ENCODE measurements at regions not wholly inside any gene's neighbourhood (a gene's known extent, or its start where the extent isn't known, plus 50 kb on each side); places are given as distances from the start of the nearest gene placed in this dataset.
A peak's percentile ranks its signal among the peaks of the same experiment; 100 is the strongest.
"Not testable (repeated sequence)": the region's sequence is repeated elsewhere in the genome, so short reads cannot be mapped to it uniquely, and the experiment has no call there.

- Histone ChIP-seq H3K27ac (ENCODE audit: low read depth, low read length) (no peak overlapping the region), H3K36me3 (ENCODE audit: control insufficient read depth, insufficient read depth, low read length) (no peaks in the 10 kb centered on the region), H3K9me3 (ENCODE audit: control insufficient read depth, insufficient read depth, low read length) (no peaks in the 10 kb centered on the region), H3K4me1 (ENCODE audit: control insufficient read depth, insufficient read depth, low read length) (peaks cover 39% of the 10 kb centered on the region), H3K27me3 (ENCODE audit: control insufficient read depth, insufficient read depth, low read length) (no peaks in the 10 kb centered on the region), H3K4me3 (ENCODE audit: low read depth, low read length) (no peak overlapping the region)
- DNase-seq (ENCODE audit: low read depth in 4 of 6, low spot score in 6 of 6), result no peak
- 96% methylated on average over 2 of the region's 2 CpGs for WGBS (ENCODE audit: insufficient coverage)
Measured at GRCh38 chr12:123054371-123054770, 73.9 kb downstream of the ARL6IP4 start.

GRCh38 chr12:123051556-123051955 lies 71.1 kb downstream of the ARL6IP4 start:
- Histone ChIP-seq H3K4me3 (ENCODE audit: low read depth, low read length) (no peak overlapping the region), H3K36me3 (ENCODE audit: control insufficient read depth, insufficient read depth, low read length) (no peaks in the 10 kb centered on the region), H3K27ac (ENCODE audit: low read depth, low read length) (no peak overlapping the region), H3K27me3 (ENCODE audit: control insufficient read depth, insufficient read depth, low read length) (no peaks in the 10 kb centered on the region), H3K9me3 (ENCODE audit: control insufficient read depth, insufficient read depth, low read length) (no peaks in the 10 kb centered on the region), H3K4me1 (ENCODE audit: control insufficient read depth, insufficient read depth, low read length) (peaks cover 33% of the 10 kb centered on the region)
- DNase-seq (ENCODE audit: low read depth in 4 of 6, low spot score in 6 of 6), result no peak
- 83% methylated on average over 2 of the region's 3 CpGs for WGBS (ENCODE audit: insufficient coverage)

DNA sequence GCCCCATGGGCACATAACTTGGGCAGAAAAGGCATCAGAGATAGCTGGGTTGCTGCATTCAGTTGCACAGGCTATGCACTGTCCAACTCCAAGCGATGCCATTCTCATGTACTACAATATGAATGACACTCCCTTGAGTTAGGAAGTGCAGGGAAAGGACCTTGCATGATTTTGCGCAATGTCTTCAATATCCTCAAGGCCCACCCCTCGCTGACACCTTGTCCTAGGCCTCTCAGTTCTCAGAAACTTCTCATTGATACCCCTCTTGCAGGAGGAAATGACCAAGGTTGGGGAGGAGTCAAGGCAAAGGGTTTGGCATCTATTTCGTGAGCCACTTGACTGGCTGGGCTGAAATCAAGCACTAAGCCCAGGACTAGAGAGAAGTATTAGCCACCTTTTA lies 70.4 kb downstream of the ARL6IP4 start:
- H3K9me3 ChIP-seq (ENCODE audit: control insufficient read depth, insufficient read depth, low read length), result no peaks in the 10 kb centered on the region
- no peak overlapping the region for H3K27ac ChIP-seq (ENCODE audit: low read depth, low read length)
- no peaks in the 10 kb centered on the region for H3K27me3 ChIP-seq (ENCODE audit: control insufficient read depth, insufficient read depth, low read length)
- WGBS (ENCODE audit: insufficient coverage), result 100% methylated on average over 1 of the region's 4 CpGs
- H3K4me3 ChIP-seq (ENCODE audit: low read depth, low read length), result no peak overlapping the region
- no peaks in the 10 kb centered on the region for H3K36me3 ChIP-seq (ENCODE audit: control insufficient read depth, insufficient read depth, low read length)
- no peak for DNase-seq (ENCODE audit: low read depth in 4 of 6, low spot score in 6 of 6)
- peaks cover 29% of the 10 kb centered on the region for H3K4me1 ChIP-seq (ENCODE audit: control insufficient read depth, insufficient read depth, low read length)

DNA sequence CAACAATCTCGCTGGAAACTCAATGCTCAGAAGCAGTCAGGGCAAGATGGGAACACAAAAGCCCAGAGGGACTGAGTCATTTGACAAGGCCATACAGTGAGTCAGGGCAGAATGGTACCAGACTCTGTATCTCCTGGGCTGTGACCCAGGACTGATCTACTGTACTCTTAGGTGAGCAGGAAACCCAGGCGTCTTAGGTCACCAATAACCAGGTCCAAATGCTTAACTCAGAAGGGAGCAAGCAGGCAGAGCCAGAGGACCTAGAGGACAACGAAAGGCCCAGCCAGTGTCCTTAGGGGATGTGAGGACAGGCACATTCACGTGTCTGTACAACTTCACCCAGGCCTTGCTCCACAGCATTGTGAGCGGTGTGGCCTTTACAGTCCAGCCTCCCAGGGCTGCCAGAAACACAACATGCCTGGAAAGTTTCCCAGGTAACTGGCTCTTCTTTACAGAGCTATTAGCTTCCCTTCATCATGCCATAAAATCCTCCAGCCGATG lies 69.9 kb downstream of the ARL6IP4 start:
- WGBS (ENCODE audit: insufficient coverage), result 56% methylated on average over 5 of the region's 6 CpGs
- Histone ChIP-seq H3K9me3 (ENCODE audit: control insufficient read depth, insufficient read depth, low read length) (no peaks in the 10 kb centered on the region), H3K4me1 (ENCODE audit: control insufficient read depth, insufficient read depth, low read length) (peaks cover 27% of the 10 kb centered on the region), H3K4me3 (ENCODE audit: low read depth, low read length) (no peak overlapping the region), H3K27me3 (ENCODE audit: control insufficient read depth, insufficient read depth, low read length) (no peaks in the 10 kb centered on the region), H3K27ac (ENCODE audit: low read depth, low read length) (no peak overlapping the region), H3K36me3 (ENCODE audit: control insufficient read depth, insufficient read depth, low read length) (no peaks in the 10 kb centered on the region)
- peak in 2 of 6 donors; percentile 39 to 53 for DNase-seq (ENCODE audit: low read depth in 4 of 6, low spot score in 6 of 6)

DNA sequence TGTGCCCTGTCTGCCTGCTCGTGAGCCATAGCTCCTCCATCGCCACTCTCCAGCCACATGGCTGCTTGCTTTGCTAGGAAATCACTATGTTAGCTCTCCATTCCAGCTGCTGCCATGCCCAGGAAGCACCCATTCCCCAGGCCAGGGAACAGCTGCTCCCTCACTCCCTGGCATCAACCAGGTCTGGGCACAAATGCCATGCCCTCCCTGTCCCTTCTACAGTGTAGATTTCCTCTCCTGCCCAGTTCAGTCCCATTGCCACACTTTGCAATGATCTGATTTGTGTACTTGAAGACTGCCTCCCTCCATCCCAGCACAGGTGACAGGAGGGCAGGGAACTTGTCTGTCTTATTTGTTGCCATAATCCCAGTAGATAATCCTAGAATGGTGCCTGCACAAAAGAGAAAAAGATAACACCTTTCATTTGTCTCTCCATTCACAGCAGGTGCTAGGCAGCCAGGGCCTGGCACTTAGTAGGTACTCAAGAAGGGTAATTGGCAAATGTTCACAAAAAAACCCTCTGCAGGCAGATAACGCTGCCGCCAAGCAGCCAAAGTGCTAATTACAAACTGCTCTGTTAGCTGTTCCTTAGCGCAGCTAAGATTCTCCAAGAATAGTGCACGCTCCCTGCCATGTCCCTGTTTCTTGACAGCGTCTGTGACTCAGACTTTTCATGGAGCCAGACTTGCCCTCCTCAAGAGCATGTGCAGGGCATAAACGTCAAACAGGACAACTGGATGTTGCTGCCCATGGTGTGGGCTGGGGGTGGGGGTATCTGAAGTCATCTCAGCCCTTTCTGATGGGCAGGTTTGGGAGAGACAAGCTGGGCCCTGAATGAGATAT lies 69.1 kb downstream of the ARL6IP4 start:
- Histone ChIP-seq H3K36me3 (ENCODE audit: control insufficient read depth, insufficient read depth, low read length) (no peaks in the 10 kb centered on the region), H3K4me1 (ENCODE audit: control insufficient read depth, insufficient read depth, low read length) (peaks cover 20% of the 10 kb centered on the region), H3K27me3 (ENCODE audit: control insufficient read depth, insufficient read depth, low read length) (no peaks in the 10 kb centered on the region), H3K4me3 (ENCODE audit: low read depth, low read length) (no peak overlapping the region), H3K27ac (ENCODE audit: low read depth, low read length) (no peak overlapping the region), H3K9me3 (ENCODE audit: control insufficient read depth, insufficient read depth, low read length) (no peaks in the 10 kb centered on the region)
- peak in 2 of 6 donors; percentile 17 to 57 for DNase-seq (ENCODE audit: low read depth in 4 of 6, low spot score in 6 of 6)
- WGBS (ENCODE audit: insufficient coverage), result 57% methylated on average over 8 of the region's 8 CpGs

DNA sequence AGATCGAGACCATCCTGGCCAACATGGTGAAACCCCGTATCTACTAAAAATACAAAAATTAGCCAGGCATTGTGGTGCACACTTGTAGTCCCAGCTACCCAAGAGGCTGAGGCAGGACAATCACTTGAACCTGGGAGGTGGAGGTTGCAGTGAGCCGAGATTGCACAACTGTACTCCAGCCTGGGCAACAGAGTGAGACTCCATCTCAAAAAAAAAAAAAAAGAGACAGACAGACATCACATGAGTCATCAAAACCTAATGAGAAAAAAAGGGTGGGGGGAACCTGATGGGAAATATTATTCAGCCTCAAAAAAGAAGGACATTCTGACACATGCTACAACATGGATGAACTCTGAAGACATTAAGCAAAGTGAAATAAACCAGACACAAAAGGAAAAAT lies 67.4 kb downstream of the ARL6IP4 start:
- not testable (repeated sequence) for H3K36me3 ChIP-seq (ENCODE audit: control insufficient read depth, insufficient read depth, low read length); H3K27ac ChIP-seq (ENCODE audit: low read depth, low read length); H3K9me3 ChIP-seq (ENCODE audit: control insufficient read depth, insufficient read depth, low read length); H3K27me3 ChIP-seq (ENCODE audit: control insufficient read depth, insufficient read depth, low read length); DNase-seq (ENCODE audit: low read depth in 4 of 6, low spot score in 6 of 6); H3K4me3 ChIP-seq (ENCODE audit: low read depth, low read length)
- peaks cover 34% of the 10 kb centered on the region for H3K4me1 ChIP-seq (ENCODE audit: control insufficient read depth, insufficient read depth, low read length)
- 100% methylated on average over 1 of the region's 3 CpGs for WGBS (ENCODE audit: insufficient coverage)

DNA sequence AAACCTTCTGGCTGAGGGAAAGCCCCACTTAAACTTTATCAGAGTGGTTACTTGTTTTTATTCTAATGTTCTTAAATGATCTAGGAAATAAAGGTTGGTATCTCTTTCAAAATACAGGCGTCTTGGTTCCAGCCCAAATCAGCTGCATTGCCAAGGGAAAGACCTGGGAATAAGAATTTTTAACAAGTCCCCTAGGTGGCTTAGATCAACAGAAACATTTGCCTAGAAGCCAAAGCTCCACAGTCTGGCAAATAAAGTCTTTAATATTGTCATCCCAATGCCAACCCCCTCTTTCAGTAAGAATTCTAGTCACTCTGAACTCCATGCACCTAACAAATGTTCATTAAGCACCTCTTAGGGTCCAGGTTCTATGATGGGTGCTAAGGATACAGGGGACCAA lies 66.8 kb downstream of the ARL6IP4 start:
- no peak overlapping the region for H3K27ac ChIP-seq (ENCODE audit: low read depth, low read length)
- H3K27me3 ChIP-seq (ENCODE audit: control insufficient read depth, insufficient read depth, low read length), result no peaks in the 10 kb centered on the region
- DNase-seq (ENCODE audit: low read depth in 4 of 6, low spot score in 6 of 6), result peak in 1 of 6 donors; percentile 18
- no peaks in the 10 kb centered on the region for H3K36me3 ChIP-seq (ENCODE audit: control insufficient read depth, insufficient read depth, low read length)
- 86% methylated on average over 1 of the region's 1 CpG for WGBS (ENCODE audit: insufficient coverage)
- H3K4me3 ChIP-seq (ENCODE audit: low read depth, low read length), result no peak overlapping the region
- H3K9me3 ChIP-seq (ENCODE audit: control insufficient read depth, insufficient read depth, low read length), result no peaks in the 10 kb centered on the region
- H3K4me1 ChIP-seq (ENCODE audit: control insufficient read depth, insufficient read depth, low read length), result peaks cover 34% of the 10 kb centered on the region

DNA sequence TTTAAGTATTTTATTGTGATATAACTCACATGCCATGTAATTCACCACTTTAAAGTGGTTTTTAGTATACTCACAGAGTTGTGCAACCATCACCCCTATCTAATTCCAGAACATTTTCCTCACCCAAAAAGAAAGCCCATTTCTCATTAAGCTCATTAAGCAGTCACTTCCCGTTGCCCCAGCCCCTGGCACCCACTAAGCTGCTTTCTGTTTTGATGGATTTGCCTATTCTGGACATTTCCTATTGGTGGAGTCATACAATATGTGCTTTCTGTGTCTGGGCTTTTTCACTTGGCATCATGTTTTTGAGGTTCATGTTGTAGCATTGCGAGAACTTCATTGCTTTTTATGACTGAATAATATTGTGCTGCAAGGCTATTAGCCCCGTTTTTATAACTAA lies 66.0 kb downstream of the ARL6IP4 start:
- WGBS (ENCODE audit: insufficient coverage), result no CpG with 5 or more reads among the region's 3 CpGs
- H3K27ac ChIP-seq (ENCODE audit: low read depth, low read length), result no peak overlapping the region

DNA sequence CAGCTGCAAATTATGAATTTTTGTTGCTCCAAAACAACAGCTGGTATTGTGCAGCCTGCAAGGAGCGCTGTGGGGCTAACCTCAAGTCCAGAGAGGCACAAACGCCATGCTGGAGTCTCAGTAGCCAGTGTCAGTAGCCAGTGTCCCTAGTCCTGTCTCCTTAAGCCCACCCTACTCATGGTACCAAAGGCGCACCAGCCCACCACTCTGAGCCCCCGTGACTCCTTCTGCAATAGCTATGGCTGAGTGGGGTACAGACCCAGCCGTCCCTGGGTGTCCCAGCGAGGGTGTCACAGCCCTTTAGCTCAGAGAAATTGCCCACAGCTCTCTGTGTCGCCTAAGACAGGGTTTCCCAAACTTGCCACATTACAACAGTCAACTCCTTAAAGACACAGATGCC lies 65.2 kb downstream of the ARL6IP4 start:
- no peaks in the 10 kb centered on the region for H3K9me3 ChIP-seq (ENCODE audit: control insufficient read depth, insufficient read depth, low read length)
- H3K4me1 ChIP-seq (ENCODE audit: control insufficient read depth, insufficient read depth, low read length), result peaks cover 33% of the 10 kb centered on the region
- no peak for DNase-seq (ENCODE audit: low read depth in 4 of 6, low spot score in 6 of 6)
- H3K27me3 ChIP-seq (ENCODE audit: control insufficient read depth, insufficient read depth, low read length), result no peaks in the 10 kb centered on the region
- WGBS (ENCODE audit: insufficient coverage), result 96% methylated on average over 6 of the region's 7 CpGs
- H3K36me3 ChIP-seq (ENCODE audit: control insufficient read depth, insufficient read depth, low read length), result no peaks in the 10 kb centered on the region
- no peak overlapping the region for H3K27ac ChIP-seq (ENCODE audit: low read depth, low read length)
- no peak overlapping the region for H3K4me3 ChIP-seq (ENCODE audit: low read depth, low read length)

More for the DNA sequence above, 66.0 kb downstream of the ARL6IP4 start:
- Histone ChIP-seq H3K4me3 (ENCODE audit: low read depth, low read length) (no peak overlapping the region), H3K4me1 (ENCODE audit: control insufficient read depth, insufficient read depth, low read length) (peaks cover 33% of the 10 kb centered on the region), H3K36me3 (ENCODE audit: control insufficient read depth, insufficient read depth, low read length) (no peaks in the 10 kb centered on the region), H3K27me3 (ENCODE audit: control insufficient read depth, insufficient read depth, low read length) (no peaks in the 10 kb centered on the region), H3K9me3 (ENCODE audit: control insufficient read depth, insufficient read depth, low read length) (no peaks in the 10 kb centered on the region)
- peak in 1 of 6 donors; percentile 26 for DNase-seq (ENCODE audit: low read depth in 4 of 6, low spot score in 6 of 6)

DNA sequence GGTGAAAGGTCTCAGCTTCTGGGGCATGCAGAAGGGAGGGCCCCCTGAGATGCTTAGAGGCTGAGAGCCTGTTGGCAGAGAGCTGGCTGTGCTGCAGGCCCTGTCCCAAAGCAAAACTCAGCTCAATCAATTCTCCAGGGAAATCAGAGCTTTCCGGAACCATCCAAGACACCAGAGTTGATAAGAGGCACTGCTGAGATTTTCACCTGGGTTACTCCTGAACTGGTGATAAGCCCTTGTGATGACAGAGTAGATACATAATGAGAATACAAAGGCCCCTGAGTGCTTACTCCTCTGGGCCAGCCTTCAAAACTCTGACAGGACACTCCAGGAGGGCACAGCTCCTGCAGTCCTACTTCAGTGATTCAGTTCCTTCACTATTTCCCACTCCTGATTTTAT lies 63.9 kb downstream of the ARL6IP4 start:
- WGBS (ENCODE audit: insufficient coverage), result 100% methylated on average over 1 of the region's 1 CpG
- H3K4me1 ChIP-seq (ENCODE audit: control insufficient read depth, insufficient read depth, low read length), result peaks cover 25% of the 10 kb centered on the region
- H3K27ac ChIP-seq (ENCODE audit: low read depth, low read length), result no peak overlapping the region

More for the DNA sequence above, 63.9 kb downstream of the ARL6IP4 start:
- Histone ChIP-seq H3K9me3 (ENCODE audit: control insufficient read depth, insufficient read depth, low read length) (no peaks in the 10 kb centered on the region), H3K4me3 (ENCODE audit: low read depth, low read length) (no peak overlapping the region), H3K27me3 (ENCODE audit: control insufficient read depth, insufficient read depth, low read length) (no peaks in the 10 kb centered on the region), H3K36me3 (ENCODE audit: control insufficient read depth, insufficient read depth, low read length) (no peaks in the 10 kb centered on the region)
- DNase-seq (ENCODE audit: low read depth in 4 of 6, low spot score in 6 of 6), result no peak

Data from spinal cord (tissue), 9 donors.